ENCODE measurements at regions not wholly inside any gene's neighbourhood (a gene's known extent, or its start where the extent isn't known, plus 50 kb on each side); places are given as distances from the start of the nearest gene placed in this dataset.
"Not testable (repeated sequence)": the region's sequence is repeated elsewhere in the genome, so short reads cannot be mapped to it uniquely, and the experiment has no call there.

DNA sequence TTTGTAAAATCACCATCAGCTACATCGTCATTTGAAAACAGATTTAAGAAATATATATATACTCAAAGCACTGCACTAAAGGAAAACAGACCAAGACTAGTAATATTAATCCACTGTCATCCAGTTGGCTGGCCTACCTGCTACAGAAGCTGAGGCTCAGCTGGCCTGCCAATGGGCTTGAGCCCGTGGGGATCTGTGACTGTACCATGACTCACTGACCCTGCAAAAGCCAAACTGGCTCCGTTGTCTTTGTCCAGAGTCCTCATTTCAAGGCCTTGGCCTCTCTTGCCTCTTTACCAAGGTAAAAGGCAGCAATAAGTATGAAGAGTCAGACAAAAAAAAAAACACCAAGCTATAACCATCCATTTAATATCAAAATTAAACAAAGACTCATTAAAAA lies 463.5 kb upstream of the RASGRP1 start:
- Mint-ChIP-seq H3K9me3 (no peaks in the 10 kb centered on the region), H3K36me3 (no peaks in the 10 kb centered on the region), H3K4me1 (ENCODE audit: unreplicated experiment) (no peaks in the 10 kb centered on the region), H3K4me3 (no peak overlapping the region), H3K27me3 (peaks cover 5% of the 10 kb centered on the region), H3K27ac (no peak overlapping the region)
- DNase-seq (ENCODE audit: extremely low spot score, unreplicated experiment) = no peak
- no peak for TF ChIP-seq CTCF (conservative IDR thresholded peaks at IDR 0.05)

DNA sequence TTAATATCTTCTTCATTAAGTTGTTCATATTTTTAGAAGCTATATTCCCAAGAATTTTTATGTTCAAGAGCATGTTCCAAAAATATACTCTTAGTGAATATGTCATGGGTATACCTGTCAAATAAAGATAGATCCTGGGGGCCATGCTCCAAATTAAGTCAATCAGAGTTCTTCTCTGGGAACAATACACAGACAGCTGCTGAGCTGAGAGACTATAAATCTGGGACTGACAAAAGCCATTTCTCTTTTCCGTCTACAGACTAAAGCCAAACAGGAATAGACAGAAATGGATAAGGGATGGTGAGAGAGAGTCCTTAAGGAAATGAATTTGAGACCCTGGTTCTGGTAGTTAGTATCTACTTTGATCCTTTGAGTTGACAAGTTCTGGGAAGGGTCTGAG lies 465.1 kb upstream of the RASGRP1 start:
- Mint-ChIP-seq H3K9me3 (no peaks in the 10 kb centered on the region), H3K4me3 (no peak overlapping the region), H3K27me3 (peaks cover 5% of the 10 kb centered on the region), H3K4me1 (ENCODE audit: unreplicated experiment) (no peaks in the 10 kb centered on the region), H3K27ac (no peak overlapping the region), H3K36me3 (no peaks in the 10 kb centered on the region)
- TF ChIP-seq CTCF (conservative IDR thresholded peaks at IDR 0.05) = no peak
- no peak for DNase-seq (ENCODE audit: extremely low spot score, unreplicated experiment)

DNA sequence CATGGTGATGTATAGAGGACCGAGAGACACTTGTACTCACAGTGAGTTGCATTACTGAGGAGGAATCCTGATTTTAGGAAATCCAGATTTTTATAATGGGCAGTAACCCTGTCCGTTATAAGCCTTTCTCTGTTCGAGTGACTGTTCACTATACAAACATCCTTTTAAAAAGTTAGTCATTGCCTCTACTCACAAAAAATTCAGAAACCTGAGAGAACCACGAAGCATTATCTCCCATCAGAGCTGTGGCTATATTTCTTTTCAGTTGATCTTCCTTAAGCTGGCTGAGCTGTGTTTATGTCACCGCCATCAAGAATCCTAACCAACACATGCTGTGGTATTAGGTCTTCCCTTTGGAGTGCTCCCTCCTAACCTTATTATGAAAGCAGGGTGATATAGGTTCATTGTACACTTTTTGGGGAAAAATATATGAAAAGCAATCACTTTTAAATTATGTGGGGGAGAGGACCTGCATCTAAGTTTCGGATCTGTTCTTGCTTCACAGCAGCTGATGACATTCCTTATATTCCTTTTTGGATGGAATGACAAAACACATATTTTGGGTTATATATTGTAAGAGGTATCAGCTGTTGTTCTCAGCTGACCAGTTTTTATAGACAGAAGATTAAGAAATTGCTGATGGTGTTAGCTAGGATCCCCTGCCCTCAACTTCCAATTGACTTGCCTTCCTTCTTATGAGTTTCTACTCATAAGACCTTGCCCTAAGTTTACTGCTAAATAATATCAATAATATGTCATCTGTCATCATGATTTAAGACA lies 465.9 kb upstream of the RASGRP1 start:
- no peaks in the 10 kb centered on the region for H3K4me1 Mint-ChIP-seq (ENCODE audit: unreplicated experiment)
- no peak overlapping the region for H3K27ac Mint-ChIP-seq
- H3K27me3 Mint-ChIP-seq = peaks cover 5% of the 10 kb centered on the region

GRCh38 chr15:39031596-39031995 lies 467.0 kb upstream of the RASGRP1 start:
- Mint-ChIP-seq H3K9me3 (no peaks in the 10 kb centered on the region), H3K4me3 (no peak overlapping the region), H3K36me3 (no peaks in the 10 kb centered on the region), H3K4me1 (ENCODE audit: unreplicated experiment) (no peaks in the 10 kb centered on the region), H3K27ac (no peak overlapping the region), H3K27me3 (peaks cover 5% of the 10 kb centered on the region)
- no peak for TF ChIP-seq CTCF (conservative IDR thresholded peaks at IDR 0.05)
- DNase-seq (ENCODE audit: extremely low spot score, unreplicated experiment) = no peak

More for the DNA sequence above, 465.9 kb upstream of the RASGRP1 start:
- H3K36me3 Mint-ChIP-seq = no peaks in the 10 kb centered on the region
- DNase-seq (ENCODE audit: extremely low spot score, unreplicated experiment) = no peak
- TF ChIP-seq CTCF (conservative IDR thresholded peaks at IDR 0.05) = no peak
- no peak overlapping the region for H3K4me3 Mint-ChIP-seq
- H3K9me3 Mint-ChIP-seq = no peaks in the 10 kb centered on the region

GRCh38 chr15:39034816-39035215 lies 470.2 kb upstream of the RASGRP1 start:
- Mint-ChIP-seq H3K27ac (no peak overlapping the region), H3K4me3 (no peak overlapping the region), H3K9me3 (no peaks in the 10 kb centered on the region), H3K27me3 (no peaks in the 10 kb centered on the region), H3K4me1 (ENCODE audit: unreplicated experiment) (no peaks in the 10 kb centered on the region), H3K36me3 (no peaks in the 10 kb centered on the region)
- no peak for TF ChIP-seq CTCF (conservative IDR thresholded peaks at IDR 0.05)
- no peak for DNase-seq (ENCODE audit: extremely low spot score, unreplicated experiment)

DNA sequence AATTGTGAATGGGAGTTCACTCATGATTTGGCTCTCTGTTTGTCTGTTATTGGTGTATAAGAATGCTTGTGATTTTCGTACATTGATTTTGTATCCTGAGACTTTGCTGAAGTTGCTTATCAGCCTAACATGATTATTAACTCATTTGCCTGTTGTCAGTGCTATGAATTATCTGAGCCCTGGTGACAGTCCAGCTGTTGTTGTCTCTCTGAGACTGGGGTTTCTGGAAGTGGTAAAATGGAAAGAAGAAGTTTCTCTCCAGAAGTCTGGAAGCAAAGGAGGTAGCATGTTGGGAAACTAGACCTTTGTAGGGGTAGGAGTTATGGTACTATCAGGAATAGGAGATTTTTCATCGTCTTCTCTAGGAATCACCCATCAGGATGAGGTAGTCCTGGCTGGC lies 473.0 kb upstream of the RASGRP1 start:
- DNase-seq (ENCODE audit: extremely low spot score, unreplicated experiment); H3K36me3 Mint-ChIP-seq; H3K9me3 Mint-ChIP-seq; H3K27ac Mint-ChIP-seq; H3K4me1 Mint-ChIP-seq (ENCODE audit: unreplicated experiment); H3K27me3 Mint-ChIP-seq; H3K4me3 Mint-ChIP-seq: not testable (repeated sequence)
